NCI-H446 treated with DMSO at 0.1 percent for 48 hours (cell line): ENCODE measurements at regions not wholly inside any gene's neighbourhood (a gene's known extent, or its start where the extent isn't known, plus 50 kb on each side); places are given as distances from the start of the nearest gene placed in this dataset.

Experiments
- DNase-seq: peaks from one replicate; lab custom pipeline; 2025; lab: John Stamatoyannopoulos, UW

DNA sequence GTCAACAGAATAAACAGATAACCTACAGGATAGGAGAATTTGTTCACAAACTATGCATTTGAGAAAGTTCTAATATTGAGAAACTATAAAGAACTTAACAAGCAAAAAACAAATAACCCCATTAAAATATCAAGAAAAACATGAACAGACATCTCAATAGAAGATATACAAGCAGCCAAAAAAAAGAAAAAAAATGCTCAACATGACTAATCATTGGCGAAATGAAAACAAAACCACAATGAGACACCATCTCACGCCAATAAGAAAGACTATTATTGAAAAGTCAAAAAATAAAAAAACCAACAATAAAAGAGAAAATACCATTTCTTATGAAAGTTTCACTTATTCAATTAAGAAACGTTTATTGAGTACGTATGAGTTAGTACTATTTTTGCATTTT lies 800.5 kb downstream of the CBLN2 start:
- no peak for DNase-seq

- DNase-seq: no peak
Measured at GRCh38 chr18:71729611-71730010, 814.5 kb downstream of the CBLN2 start.

- DNase-seq: no peak
Measured at GRCh38 chr18:71727909-71728308, 816.2 kb downstream of the CBLN2 start.

- no peak for DNase-seq
Measured at GRCh38 chr18:71725256-71725655, 818.9 kb downstream of the CBLN2 start.

- DNase-seq: no peak
Measured at GRCh38 chr18:71707985-71708500, 836.1 kb downstream of the CBLN2 start.

GRCh38 chr18:71707400-71707799 lies 836.7 kb downstream of the CBLN2 start:
- DNase-seq: no peak

- no peak for DNase-seq
Measured at GRCh38 chr18:71689416-71690160, 854.6 kb downstream of the CBLN2 start.

DNA sequence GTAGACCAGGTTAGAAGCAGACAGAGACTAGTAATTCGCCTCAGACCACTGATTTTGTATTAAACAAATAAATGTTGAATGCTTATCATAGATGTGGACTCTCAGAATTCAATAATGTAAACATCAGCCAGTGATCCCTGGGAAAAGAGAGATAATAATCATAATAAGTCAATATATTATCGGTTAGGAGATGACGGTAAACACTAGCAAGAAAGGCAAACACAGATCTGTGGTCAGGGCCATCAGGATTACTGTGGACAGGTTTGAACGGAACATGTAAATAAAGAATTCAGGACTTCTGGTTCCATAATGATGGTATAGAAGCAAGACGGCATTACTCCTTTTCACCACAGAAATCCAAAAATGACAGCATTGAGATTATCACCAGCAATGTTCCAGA lies 861.6 kb downstream of the CBLN2 start:
- DNase-seq: no peak

DNA sequence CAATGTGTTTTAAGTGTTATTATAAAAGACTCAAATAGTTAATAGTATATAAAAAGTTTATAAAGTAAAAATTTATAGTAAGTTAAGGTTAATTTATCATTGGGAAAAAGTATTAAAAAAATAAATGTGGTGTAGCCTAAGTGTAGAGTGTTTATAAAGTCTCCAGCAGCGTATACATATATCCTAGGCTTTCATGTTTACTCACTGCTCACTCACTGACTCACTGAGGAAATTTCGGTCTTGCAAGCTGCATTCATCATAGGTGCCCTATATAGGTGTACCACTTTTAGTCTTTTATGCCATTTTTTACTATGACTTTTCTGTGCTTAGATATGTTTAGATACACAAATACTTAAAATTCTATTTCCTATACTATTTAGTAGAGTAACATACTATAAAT lies 866.0 kb downstream of the CBLN2 start:
- DNase-seq: no peak

DNA sequence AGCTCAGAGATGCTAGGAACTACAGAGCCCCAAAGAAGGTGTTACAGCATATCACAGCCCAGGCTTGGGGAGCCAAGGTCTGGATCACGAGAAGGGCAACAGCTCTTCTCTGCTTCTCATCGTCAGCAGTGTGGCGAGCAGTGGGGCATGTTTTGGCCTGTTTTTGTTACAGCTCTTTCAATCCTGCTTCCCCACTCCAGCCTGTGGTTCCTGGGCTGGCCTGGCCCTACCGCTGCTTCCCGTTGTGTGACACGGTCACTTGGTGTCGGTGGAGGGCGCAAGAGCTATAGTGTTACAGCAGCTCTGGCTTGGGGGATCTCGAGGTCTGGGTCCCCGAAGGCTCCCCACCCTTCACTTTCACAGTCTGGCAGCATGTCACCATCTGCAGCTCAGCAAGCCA lies 870.2 kb downstream of the CBLN2 start:
- no peak for DNase-seq

DNA sequence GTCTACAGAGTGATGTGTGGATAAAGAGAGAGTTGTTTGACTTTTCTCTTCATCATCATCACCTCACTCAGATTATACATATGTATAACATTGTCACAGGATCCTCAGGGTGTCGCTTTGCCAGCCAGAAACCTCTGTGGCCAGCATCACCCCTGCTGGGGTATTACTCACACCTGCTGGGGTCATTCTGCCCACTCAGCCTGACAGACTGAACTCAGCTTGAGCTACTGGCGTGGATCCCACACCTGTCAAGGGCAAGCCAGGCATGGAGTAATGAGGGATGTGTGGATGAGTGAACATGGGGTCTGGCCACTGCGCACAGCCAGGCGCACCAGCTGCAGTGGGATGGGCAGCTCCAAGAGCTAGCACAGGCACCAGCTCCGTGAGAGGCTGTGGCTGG lies 870.6 kb downstream of the CBLN2 start:
- DNase-seq: no peak

DNA sequence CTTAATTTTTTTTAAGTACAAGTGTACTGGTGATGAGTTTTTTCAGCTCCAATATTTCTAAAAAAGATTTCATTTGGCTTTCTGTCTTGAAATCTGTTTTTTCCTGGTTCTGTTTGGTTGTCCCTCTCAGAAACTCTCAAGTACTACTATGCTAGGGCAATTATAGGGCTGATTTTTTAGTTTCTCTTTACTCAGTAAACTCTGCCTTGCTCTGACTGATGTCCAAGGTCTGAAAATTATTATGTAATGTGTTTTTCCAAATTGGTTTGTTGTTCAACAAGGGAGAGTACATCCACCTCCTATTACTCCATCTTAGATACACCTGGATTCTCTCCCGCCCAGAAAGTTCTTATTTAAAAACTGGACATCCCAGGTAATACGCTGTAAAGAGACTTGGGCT lies 877.7 kb downstream of the CBLN2 start:
- DNase-seq: no peak

- no peak for DNase-seq
Measured at GRCh38 chr18:71665131-71665530, 879.0 kb downstream of the CBLN2 start.

DNA sequence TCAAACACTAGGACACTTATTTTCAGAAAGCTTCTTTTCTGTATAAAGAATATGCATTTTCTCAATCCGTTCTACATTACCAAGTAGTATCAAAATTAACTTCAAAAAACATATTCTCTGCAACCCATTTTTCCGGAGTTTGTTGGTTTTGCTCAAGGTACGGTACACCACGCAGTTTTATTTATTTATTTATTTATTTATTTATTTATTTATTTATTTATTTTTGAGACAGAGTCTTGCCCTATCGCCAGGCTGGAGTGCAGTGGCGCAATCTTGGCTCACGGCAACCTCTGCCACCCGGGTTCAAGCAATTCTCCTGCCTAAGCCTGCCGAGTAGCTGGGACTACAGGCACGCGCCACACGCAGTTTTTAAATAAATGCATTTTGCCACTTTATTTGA lies 900.3 kb downstream of the CBLN2 start:
- no peak for DNase-seq

DNA sequence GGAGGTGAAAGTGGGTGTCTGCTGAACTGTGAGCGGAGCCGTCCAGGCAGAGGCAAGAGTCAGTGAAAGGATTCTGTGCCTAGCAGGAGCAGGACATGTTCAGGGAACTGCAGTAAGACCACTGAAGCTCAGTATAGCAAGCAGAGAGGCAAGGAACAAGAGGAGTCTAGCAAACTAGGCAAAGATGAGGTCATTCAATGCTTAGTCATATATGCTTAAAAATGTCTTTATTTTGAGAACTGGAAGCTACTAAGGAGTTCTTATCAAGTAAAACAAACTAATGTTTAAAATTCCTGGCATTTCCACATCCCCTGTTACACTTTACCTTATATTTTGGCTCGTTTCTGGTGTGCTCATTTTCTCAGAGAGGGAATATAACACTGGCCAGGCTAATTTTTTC lies 913.4 kb downstream of the CBLN2 start:
- no peak for DNase-seq

- DNase-seq: no peak
Measured at GRCh38 chr18:71625556-71626090, 918.5 kb downstream of the CBLN2 start.

- DNase-seq: no peak
Measured at GRCh38 chr18:71598374-71598773, 945.8 kb downstream of the CBLN2 start.

DNA sequence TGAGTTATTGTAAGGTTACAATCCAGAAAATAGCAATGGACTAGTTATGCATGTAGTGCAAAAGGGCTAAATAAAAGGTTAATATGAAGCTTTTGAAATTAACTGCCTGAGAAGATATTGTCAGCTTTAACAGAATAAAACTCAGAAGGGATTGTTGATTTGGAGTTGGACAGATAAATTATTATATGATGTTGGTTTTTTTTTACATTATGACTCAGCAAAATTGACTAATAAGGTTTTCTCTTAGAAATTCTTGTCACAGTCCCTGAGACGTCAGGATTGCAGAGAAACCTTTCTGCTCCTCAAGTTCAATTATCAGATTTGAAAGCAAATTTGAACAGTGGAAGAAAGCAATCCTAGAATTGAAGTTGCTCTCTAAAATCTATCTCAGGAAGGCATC lies 946.9 kb downstream of the CBLN2 start:
- no peak for DNase-seq

- no peak for DNase-seq
Measured at GRCh38 chr18:71583252-71583651, 960.9 kb downstream of the CBLN2 start.

- DNase-seq: no peak
Measured at GRCh38 chr18:71554686-71555085, 989.5 kb downstream of the CBLN2 start.

DNA sequence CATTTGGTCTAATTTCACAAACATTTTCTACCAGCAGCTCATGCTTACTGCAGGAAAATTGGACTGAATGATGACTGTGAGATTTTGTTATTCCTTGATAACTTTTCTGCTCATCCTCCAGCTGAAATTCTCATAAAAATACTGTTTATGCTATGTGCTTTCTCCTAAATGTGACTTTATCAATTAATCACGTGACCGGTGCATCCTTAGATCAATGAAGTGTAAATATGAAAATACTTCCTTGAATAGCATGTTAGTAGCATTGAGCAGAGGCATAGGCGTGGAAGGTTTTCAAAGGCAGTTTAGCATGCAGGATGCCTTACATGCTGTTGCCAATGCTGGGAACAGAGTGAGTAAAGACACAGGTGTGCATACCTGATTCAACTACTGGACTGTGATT lies 1002.5 kb downstream of the CBLN2 start:
- no peak for DNase-seq

DNA sequence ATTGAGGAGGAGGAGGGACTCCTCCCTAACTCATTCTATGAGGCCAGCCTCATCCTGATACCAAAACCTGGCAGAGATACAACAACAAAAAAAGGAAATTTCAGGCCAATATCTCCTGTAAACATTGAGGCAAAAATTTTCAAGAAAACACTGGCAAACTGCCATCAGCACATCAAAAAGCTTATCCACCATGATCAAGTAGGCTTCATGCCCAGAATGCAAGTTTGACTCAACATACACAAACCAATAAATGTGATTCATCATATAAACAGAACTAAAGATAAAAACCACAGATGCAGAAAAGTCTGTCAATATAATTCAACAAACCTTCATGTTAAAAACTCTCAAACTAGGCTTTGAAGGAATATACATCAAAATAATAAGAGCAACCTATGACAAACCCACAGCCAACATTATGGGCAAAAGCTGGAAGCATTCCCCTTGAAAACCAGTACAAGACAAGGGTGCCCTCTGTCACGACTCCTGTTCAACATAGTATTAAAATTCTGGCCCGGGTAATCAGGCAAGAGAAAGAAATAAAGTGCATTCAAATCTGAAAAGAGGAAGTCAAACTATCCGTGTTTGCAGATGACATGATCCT lies 1014.3 kb downstream of the CBLN2 start:
- DNase-seq: no peak
